ENCODE measurements at regions not wholly inside any gene's neighbourhood (a gene's known extent, or its start where the extent isn't known, plus 50 kb on each side); places are given as distances from the start of the nearest gene placed in this dataset.

- Histone ChIP-seq H3K9ac (ENCODE audit: low read length) (no peak overlapping the region), H3K27ac (ENCODE audit: low read depth, low read length) (no peak overlapping the region), H2AFZ (ENCODE audit: low read depth, low read length, severe bottlenecking) (no peak overlapping the region), H3K4me3 (ENCODE audit: insufficient read depth, low read length, poor library complexity, severe bottlenecking) (no peak overlapping the region), H3K9me3 (ENCODE audit: insufficient read depth, low read length) (no peaks in the 10 kb centered on the region), H3K79me2 (ENCODE audit: insufficient read depth, low read length) (no peaks in the 10 kb centered on the region), H4K20me1 (ENCODE audit: low read depth, low read length) (no peaks in the 10 kb centered on the region), H3F3A (ENCODE audit: insufficient read depth) (no peaks in the 10 kb centered on the region), H3K36me3 (ENCODE audit: low read length) (no peaks in the 10 kb centered on the region), H3K4me2 (ENCODE audit: low read depth, low read length, poor library complexity, severe bottlenecking) (no peak overlapping the region), H3K27me3 (ENCODE audit: low read length) (no peaks in the 10 kb centered on the region), H3K9me2 (replicated peaks; ENCODE audit: insufficient read depth, low read length) (no peaks in the 10 kb centered on the region)
- TF ChIP-seq EZH2phosphoT487 (conservative IDR thresholded peaks at IDR 0.05; ENCODE audit: low read length) (no peak), CTCF (IDR thresholded peaks at IDR 0.05; ENCODE audit: insufficient read depth, low read length, poor library complexity, severe bottlenecking) (no peak)
Observed at GRCh38 chr6:111959766-111960165, 86.5 kb upstream of the FYN start.

GRCh38 chr6:111967131-111967530 lies 86.8 kb upstream of the CCN6 start:
- Histone ChIP-seq H3K36me3 (ENCODE audit: low read length) (no peaks in the 10 kb centered on the region), H3K79me2 (ENCODE audit: insufficient read depth, low read length) (no peaks in the 10 kb centered on the region), H3K9me2 (replicated peaks; ENCODE audit: insufficient read depth, low read length) (no peaks in the 10 kb centered on the region), H3F3A (ENCODE audit: insufficient read depth) (no peaks in the 10 kb centered on the region), H3K27ac (ENCODE audit: low read depth, low read length) (no peak overlapping the region), H4K20me1 (ENCODE audit: low read depth, low read length) (no peaks in the 10 kb centered on the region), H2AFZ (ENCODE audit: low read depth, low read length, severe bottlenecking) (no peak overlapping the region), H3K9ac (ENCODE audit: low read length) (no peak overlapping the region), H3K4me2 (ENCODE audit: low read depth, low read length, poor library complexity, severe bottlenecking) (no peak overlapping the region), H3K9me3 (ENCODE audit: insufficient read depth, low read length) (no peaks in the 10 kb centered on the region), H3K27me3 (ENCODE audit: low read length) (no peaks in the 10 kb centered on the region; the same call in 1 of the 2 replicates), H3K4me3 (ENCODE audit: insufficient read depth, low read length, poor library complexity, severe bottlenecking) (no peak overlapping the region)
- no peak for TF ChIP-seq CTCF (IDR thresholded peaks at IDR 0.05; ENCODE audit: insufficient read depth, low read length, poor library complexity, severe bottlenecking)
- TF ChIP-seq EZH2phosphoT487 (conservative IDR thresholded peaks at IDR 0.05; ENCODE audit: low read length), result no peak

- H3K9ac ChIP-seq (ENCODE audit: low read length), result no peak overlapping the region
Observed at GRCh38 chr6:111970426-111970825, 83.5 kb upstream of the CCN6 start.

More at GRCh38 chr6:111970426-111970825, 83.5 kb upstream of the CCN6 start:
- Histone ChIP-seq H2AFZ (ENCODE audit: low read depth, low read length, severe bottlenecking) (no peak overlapping the region), H3K27ac (ENCODE audit: low read depth, low read length) (no peak overlapping the region), H3K36me3 (ENCODE audit: low read length) (no peaks in the 10 kb centered on the region), H3K4me2 (ENCODE audit: low read depth, low read length, poor library complexity, severe bottlenecking) (no peak overlapping the region), H4K20me1 (ENCODE audit: low read depth, low read length) (no peaks in the 10 kb centered on the region), H3K4me3 (ENCODE audit: insufficient read depth, low read length, poor library complexity, severe bottlenecking) (no peak overlapping the region), H3K27me3 (ENCODE audit: low read length) (no peaks in the 10 kb centered on the region), H3F3A (ENCODE audit: insufficient read depth) (no peaks in the 10 kb centered on the region), H3K79me2 (ENCODE audit: insufficient read depth, low read length) (no peaks in the 10 kb centered on the region), H3K9me3 (ENCODE audit: insufficient read depth, low read length) (no peaks in the 10 kb centered on the region), H3K9me2 (replicated peaks; ENCODE audit: insufficient read depth, low read length) (no peaks in the 10 kb centered on the region)
- TF ChIP-seq EZH2phosphoT487 (conservative IDR thresholded peaks at IDR 0.05; ENCODE audit: low read length) (no peak), CTCF (IDR thresholded peaks at IDR 0.05; ENCODE audit: insufficient read depth, low read length, poor library complexity, severe bottlenecking) (no peak)

All from SU-DHL-6 (cell line).